NCI-H146 treated with DMSO at 0.1 percent for 48 hours (cell line): ENCODE measurements at regions not wholly inside any gene's neighbourhood (a gene's known extent, or its start where the extent isn't known, plus 50 kb on each side); places are given as distances from the start of the nearest gene placed in this dataset.
A peak's percentile ranks its signal among the peaks of the same experiment; 100 is the strongest.
"Not testable (repeated sequence)": the region's sequence is repeated elsewhere in the genome, so short reads cannot be mapped to it uniquely, and the experiment has no call there.

Source experiments
- DNase-seq: peaks from one replicate; lab custom pipeline; 2025; ENCODE audit not compliant: unreplicated experiment; lab: John Stamatoyannopoulos, UW

GRCh38 chr6:154598399-154598798 lies 87.9 kb upstream of the CNKSR3 start:
- no peak for DNase-seq

- no peak for DNase-seq
Measured at GRCh38 chr6:154602296-154602695, 91.8 kb upstream of the CNKSR3 start.

DNA sequence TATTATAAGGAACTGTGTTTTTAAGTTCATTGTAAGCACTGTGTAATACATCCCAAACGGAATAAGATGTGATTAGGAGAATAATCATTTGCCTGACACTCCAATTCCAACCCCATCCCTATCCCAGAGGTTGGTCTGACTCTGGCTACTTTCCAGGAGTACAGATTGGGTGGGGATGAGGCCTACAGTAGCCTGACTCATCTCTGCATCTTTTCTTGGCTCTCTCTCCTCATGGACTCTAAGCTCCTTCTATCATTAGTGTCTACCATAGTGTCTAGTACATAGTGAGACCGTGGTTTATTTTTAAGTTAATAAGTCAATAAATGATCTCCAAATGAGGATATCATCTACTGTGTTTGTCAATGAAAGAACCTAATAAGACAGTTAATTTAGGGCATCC lies 92.2 kb upstream of the CNKSR3 start:
- DNase-seq: no peak

DNA sequence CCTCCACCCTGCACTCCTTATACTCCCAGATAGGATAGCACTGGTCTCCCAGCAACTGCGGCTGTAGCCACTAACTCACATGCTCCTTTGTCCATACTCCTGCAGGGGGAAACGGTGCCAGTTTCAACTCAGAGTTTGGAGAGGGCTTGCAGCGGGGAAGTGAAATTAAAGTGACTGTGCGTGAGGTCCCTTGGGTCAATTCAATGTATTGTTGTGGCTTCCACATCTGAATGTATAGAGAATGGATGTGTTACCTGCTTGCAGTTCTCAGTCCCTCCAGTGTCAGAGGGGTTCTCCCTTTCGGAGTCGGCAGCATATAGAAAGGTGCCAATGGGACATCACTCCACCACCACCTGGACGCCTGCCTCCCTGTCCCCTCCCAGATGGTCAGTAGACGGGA lies 93.6 kb upstream of the CNKSR3 start:
- no peak for DNase-seq

GRCh38 chr6:154605178-154605881 lies 94.8 kb upstream of the CNKSR3 start:
- DNase-seq: no peak

GRCh38 chr6:154605882-154606370 lies 95.4 kb upstream of the CNKSR3 start:
- DNase-seq: no peak

DNA sequence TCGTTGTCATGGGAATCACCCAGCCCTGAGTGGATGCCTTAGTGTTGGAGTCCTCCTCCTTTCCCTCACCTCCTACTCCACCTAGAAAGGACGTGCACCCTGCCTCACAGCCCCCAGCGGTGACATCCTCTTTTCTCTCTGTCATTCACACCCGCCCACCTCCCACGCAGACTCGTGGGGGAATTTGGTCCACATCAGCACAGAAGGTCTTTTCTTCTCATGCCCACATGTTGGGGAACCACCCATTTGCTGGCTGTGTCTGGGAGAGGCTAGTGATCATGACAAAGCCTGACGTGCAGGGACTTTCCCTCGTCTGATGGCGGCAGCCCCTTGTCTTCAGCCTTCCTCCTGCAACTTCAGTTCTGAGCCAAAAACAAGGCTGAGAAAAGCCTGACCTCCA lies 96.0 kb upstream of the CNKSR3 start:
- DNase-seq: no peak

- no peak for DNase-seq
Measured at GRCh38 chr6:154606860-154607259, 96.4 kb upstream of the CNKSR3 start.

DNA sequence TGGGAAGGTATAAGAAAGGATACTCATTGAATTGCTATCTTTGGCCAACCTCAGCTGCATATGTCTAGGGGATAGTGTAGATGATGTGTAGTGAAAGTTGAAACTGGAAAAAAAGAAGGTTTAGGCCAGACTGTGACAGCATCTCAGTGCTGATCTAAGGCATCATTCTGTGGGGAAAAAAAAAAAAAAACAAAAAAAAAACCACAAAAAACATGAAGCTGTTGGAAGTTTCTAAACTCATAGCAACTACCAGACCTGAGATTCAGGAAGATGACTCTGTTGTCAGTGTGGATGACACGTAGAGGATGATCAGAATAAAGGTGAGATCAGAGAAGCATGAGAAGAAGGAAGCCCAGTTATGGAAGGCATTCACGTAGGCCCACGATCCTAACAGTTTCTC lies 100.8 kb upstream of the CNKSR3 start:
- no peak for DNase-seq

DNA sequence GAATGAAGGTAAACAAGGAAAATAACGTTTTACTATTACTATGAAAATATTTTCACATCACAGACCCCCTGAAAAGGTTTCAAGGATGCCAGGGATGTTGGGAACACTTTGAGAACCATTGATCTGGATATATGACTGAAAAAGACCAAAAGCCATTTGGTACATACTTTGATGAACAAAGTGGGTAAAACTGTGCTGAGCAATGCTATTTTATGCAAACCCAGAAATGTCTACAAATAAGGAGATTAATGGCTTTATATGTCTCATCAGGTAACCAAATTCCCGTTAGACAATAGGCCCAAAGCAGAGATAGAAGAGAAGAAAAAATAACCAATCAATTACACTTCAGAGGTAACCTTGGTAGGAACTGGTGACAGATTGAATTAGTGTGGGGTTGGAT lies 101.4 kb upstream of the CNKSR3 start:
- no peak for DNase-seq

DNA sequence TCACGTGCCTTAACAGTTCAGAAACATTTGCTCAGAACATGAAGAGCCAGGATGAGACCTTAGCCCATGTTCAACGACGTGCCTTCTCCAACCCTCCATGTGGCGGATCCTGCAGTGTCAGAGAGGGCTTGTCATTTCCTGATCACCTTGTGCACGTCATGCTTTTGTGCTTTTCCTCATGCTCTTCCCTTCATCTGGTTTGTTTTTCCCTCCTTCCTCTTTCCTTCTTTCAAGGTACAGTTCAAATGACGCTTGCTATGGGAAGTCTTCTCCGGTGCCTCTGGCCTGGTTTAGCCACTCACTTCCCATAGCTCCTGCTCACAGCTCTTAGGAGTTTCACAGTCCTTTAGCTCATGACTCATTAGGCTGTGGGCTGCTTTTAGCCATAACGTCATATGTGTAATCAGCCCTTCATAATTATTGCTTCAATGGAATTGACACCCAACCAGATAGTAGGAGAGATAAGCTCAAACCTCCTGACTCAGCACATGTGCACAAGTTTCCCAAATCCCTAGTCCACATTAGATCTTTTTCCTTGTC lies 102.7 kb upstream of the CNKSR3 start:
- DNase-seq: peak; percentile 92

GRCh38 chr6:154614101-154614500 lies 103.6 kb upstream of the CNKSR3 start:
- no peak for DNase-seq

- DNase-seq: no peak
Measured at GRCh38 chr6:154614641-154615040, 104.2 kb upstream of the CNKSR3 start.

- peak; percentile 95 for DNase-seq
Measured at GRCh38 chr6:154615483-154616025, 105.1 kb upstream of the CNKSR3 start.

GRCh38 chr6:154617175-154617574 lies 106.7 kb upstream of the CNKSR3 start:
- no peak for DNase-seq

DNA sequence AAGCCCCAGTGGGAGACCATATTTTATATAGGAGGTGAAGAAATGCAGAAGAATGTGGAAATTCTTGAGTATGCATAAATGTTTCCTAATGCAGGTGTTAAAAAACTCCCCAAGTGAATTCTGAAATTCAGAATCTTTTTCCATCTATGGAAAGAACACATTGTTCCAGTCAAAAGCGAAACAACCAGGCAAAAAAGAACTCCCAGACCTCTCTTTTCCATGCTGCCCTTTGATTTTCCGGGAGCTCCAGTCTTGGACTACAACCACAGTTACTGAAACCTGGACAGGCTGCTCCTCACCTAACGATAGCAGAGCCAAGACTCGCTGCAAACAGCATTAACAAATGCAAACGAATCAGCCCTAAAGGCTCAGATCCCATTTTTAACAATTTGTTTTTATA lies 108.7 kb upstream of the CNKSR3 start:
- DNase-seq: no peak

- no peak for DNase-seq
Measured at GRCh38 chr6:154621686-154622085, 111.2 kb upstream of the CNKSR3 start.

DNA sequence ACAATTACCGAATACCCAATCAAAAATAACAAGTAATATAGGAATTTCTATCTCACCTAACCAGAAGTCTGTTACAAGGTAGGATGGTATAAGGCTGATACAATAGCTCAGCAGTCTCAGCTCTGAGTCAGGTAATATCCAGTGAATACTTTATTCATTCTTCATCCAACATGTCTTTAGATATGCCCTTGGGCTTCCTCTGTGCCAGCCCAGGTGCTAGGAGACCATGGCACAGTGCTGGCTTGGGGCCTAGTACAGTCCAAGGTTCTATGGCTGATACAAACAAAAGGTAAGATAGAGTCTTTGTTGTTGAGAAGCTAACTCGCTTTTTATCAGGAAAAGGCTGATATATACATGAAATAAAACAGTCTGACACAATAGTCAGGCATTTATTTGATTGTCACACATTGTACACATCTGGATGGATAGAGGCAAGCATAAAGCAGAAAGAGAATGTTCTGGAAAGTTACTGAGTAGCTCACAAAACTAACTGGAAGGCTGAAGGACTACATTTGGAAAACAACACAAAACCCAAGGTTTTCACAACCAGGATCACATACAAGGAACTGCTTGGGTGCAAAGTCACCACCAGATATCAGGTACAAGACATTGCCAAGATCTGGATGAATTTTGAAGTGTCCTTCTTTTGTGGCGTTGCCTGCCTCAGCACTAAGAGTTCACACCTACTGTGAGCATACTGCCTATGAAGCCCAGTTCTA lies 110.4 kb upstream of the SCAF8 start:
- DNase-seq: no peak

DNA sequence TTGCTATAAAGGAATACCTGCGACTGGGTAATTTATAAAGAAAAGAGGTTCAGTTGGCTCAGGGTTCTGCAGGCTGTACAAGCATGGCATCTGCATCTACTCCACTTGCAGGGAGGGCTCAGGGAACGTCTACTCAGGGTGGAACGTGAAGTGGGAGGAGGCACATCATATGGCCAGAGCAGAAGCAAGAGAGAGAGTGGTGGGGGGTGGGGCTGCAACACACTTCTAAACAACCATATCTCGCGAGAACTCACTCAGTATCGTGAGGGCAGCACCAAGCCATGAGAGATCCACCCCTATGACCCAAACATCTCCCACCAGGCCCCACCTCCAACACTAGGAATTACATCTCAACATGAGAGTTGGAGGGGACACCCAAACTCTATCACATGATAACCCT lies 109.8 kb upstream of the SCAF8 start:
- no peak for DNase-seq

DNA sequence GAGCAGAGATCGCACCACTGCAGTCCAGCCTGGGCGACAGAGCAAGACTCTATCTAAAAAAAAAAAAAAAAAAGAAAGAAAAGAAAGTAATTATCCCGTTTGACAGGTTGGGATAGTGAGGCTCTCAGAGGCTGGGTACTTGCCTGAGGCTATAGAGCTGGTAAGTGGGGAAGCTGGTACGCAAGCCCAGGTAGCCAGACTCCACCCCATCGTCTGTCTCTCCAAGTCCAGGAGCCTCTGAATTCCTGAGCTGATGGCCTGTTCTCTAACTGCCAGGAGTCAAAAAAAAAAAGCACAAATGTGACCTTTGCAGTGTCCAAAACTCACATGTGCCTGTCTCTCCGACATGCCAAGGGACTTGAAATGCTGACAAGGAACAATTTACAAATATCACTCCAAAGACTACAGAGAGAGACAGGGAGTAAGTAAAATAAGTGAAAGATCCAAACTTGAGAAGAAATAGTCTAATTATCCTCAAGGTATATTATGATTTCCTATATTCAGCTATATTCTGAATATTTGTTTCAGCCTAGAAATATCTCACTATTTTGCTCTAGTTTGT lies 109.1 kb upstream of the SCAF8 start:
- DNase-seq: no peak

- DNase-seq: not testable (repeated sequence)
Measured at GRCh38 chr6:154624727-154625126, 108.5 kb upstream of the SCAF8 start.

DNA sequence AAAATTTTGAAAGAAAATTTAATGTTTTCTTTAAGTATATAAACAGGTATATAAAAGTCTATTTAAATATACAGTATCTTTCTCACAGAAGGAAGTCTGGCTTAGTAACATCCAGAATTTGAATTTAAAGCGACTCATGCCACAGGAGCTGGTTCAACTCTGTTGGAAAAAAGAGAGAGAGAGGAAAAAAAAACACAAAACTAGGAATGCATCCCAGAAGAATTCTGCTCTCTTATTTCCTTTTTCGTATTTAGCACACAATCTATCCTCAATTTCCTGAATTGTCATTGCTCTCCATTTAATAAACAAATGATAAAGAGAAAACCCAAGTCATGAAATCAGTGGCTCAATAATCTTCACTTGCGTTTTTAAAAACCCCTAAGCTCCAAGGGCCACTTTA lies 107.5 kb upstream of the SCAF8 start:
- DNase-seq: no peak
